Calu3 (cell line): ENCODE measurements at regions not wholly inside any gene's neighbourhood (a gene's known extent, or its start where the extent isn't known, plus 50 kb on each side); places are given as distances from the start of the nearest gene placed in this dataset.
"Not testable (repeated sequence)": the region's sequence is repeated elsewhere in the genome, so short reads cannot be mapped to it uniquely, and the experiment has no call there.

Experiments used
- BruUV-seq: library from RNA; stranded (reverse); fragments of 400-500 nt; replicated peaks from 2 replicates; lab custom pipeline; 2021; lab: Mats Ljungman, UMichigan
- CTCF ChIA-PET: fragments of 300-600 bp; sonication (Branson Sonifier 250); formaldehyde crosslinking; loops from one replicate; lab custom pipeline; 2022; ENCODE audit warnings: antibody characterized with exemption; lab: Charles Lee
- DNase-seq: peaks from one replicate; pipeline ENCODE4 v3.0.0; 2022
- H3K27ac Mint-ChIP-seq: one replicate; pipeline ENCODE4 v1.8.0; 2022; ENCODE audit warnings: mixed read lengths; ENCODE audit not compliant: unreplicated experiment
- H3K27me3 Mint-ChIP-seq: one replicate; pipeline ENCODE4 v1.8.0; 2022; ENCODE audit warnings: mixed read lengths; ENCODE audit not compliant: unreplicated experiment
- H3K36me3 Mint-ChIP-seq: one replicate; pipeline ENCODE4 v1.8.0; 2022; ENCODE audit warnings: mild to moderate bottlenecking, moderate library complexity, mixed read lengths; ENCODE audit not compliant: insufficient read depth, unreplicated experiment
- H3K4me1 Mint-ChIP-seq: one replicate; pipeline ENCODE4 v1.8.0; 2022; ENCODE audit warnings: mild to moderate bottlenecking, low read depth, mixed read lengths; ENCODE audit not compliant: unreplicated experiment
- H3K4me3 Mint-ChIP-seq: one replicate; pipeline ENCODE4 v1.8.0; 2022; ENCODE audit warnings: mild to moderate bottlenecking, low read depth, moderate library complexity, mixed read lengths; ENCODE audit not compliant: unreplicated experiment
- H3K9me3 Mint-ChIP-seq: one replicate; pipeline ENCODE4 v1.8.0; 2022; ENCODE audit warnings: low read depth, mixed read lengths; ENCODE audit not compliant: unreplicated experiment
- intact Hi-C: fragments of 100-400 bp; cut with micrococcal nuclease; formaldehyde crosslinking; loops from one replicate; pipeline ENCODE4 v1.10.0; 2022; ENCODE audit not compliant: unreplicated experiment

DNA sequence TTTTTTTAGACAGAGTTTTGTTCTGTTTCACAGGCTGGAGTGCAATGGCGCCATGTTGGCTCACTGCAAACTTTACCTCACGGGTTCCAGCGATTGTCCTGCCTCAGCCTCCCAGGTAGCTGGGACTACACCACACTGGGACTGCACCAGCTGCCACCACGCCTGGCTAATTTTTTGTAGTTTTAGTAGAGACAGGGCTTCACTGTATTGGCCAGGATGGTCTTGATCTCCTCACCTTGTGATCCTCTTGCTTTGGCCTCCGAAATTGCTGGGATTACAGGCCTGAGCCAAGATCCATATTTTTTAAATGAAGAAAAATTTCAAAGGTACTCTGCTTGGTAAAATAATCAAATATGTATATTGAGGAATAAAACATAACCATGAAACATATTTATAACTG lies 195.8 kb upstream of the TPTE start:
- H3K27me3 Mint-ChIP-seq, H3K27ac Mint-ChIP-seq, DNase-seq, intact Hi-C loops, H3K4me3 Mint-ChIP-seq, CTCF ChIA-PET, H3K4me1 Mint-ChIP-seq, H3K36me3 Mint-ChIP-seq, BruUV-seq: not testable (repeated sequence)
- H3K9me3 Mint-ChIP-seq: peaks cover 23% of the 10 kb centered on the region

DNA sequence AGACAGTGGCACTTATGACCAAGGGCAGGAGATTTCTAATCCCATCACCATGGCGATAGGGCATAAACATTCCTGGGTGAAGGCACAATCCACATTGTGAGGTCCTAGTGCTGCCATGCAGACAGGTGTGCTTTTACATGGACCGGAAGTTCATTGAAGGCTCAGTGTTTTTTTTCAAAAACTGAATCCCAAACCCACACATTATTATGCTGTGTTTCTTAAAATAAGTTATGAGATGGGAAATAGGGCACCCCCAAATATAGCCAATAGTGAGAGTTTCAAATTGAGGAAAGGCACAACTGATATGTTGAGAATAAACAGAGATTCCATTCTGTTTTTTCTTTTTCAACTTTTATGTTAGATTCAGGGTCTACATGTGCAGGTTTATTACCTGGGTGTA lies 195.2 kb upstream of the TPTE start:
- intact Hi-C loops, BruUV-seq, H3K4me1 Mint-ChIP-seq, H3K36me3 Mint-ChIP-seq, DNase-seq, H3K27ac Mint-ChIP-seq, H3K27me3 Mint-ChIP-seq, H3K4me3 Mint-ChIP-seq, CTCF ChIA-PET: not testable (repeated sequence)
- H3K9me3 Mint-ChIP-seq: peaks cover 27% of the 10 kb centered on the region

DNA sequence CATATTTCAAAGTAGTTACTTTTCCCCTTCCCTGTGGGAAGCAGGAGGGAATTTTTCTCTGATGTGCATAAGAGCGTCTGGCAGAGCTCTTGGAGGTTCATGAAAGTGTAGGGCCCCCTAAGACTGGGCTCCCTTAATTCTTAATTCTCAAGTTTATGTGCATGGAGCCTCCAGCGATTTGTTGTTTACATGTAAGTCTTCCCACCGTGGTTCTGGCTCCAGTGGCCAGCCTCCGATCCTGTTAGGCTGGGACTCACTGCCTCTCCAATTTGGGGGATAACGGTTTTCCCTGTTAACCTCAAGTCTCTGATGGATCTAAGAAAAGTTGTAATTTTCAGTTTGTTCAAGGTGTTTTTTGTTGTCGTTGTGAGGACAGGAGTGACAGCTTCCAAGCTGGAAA lies 192.7 kb upstream of the TPTE start:
- H3K36me3 Mint-ChIP-seq, H3K4me3 Mint-ChIP-seq, H3K27me3 Mint-ChIP-seq, intact Hi-C loops, BruUV-seq, DNase-seq, CTCF ChIA-PET, H3K27ac Mint-ChIP-seq, H3K4me1 Mint-ChIP-seq: not testable (repeated sequence)
- peaks cover 27% of the 10 kb centered on the region for H3K9me3 Mint-ChIP-seq

DNA sequence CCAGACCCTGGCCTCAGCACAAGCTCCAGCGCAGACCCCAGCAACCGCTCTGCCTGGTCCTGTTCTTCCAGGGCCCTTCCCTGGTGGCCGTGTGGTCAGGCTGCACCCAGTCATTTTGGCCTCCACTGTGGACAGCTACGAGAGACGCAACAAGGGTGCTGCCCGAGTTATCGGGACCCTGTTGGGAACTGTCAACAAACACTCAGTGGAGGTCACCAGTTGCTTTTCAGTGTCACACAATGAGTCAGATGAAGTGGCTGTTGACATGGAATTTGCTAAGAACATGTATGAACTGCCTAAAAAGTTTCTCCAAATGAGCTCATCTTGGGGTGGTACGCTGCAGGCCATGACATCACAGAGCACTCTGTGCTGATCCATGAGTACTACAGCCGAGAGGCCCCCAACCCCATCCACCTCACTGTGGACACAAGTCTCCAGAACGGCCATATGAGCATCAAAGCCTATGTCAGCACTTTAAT lies 190.7 kb upstream of the TPTE start:
- H3K27ac Mint-ChIP-seq, H3K4me3 Mint-ChIP-seq, H3K27me3 Mint-ChIP-seq, H3K4me1 Mint-ChIP-seq, BruUV-seq, H3K36me3 Mint-ChIP-seq, DNase-seq, intact Hi-C loops, CTCF ChIA-PET: not testable (repeated sequence)
- peaks cover 27% of the 10 kb centered on the region for H3K9me3 Mint-ChIP-seq

DNA sequence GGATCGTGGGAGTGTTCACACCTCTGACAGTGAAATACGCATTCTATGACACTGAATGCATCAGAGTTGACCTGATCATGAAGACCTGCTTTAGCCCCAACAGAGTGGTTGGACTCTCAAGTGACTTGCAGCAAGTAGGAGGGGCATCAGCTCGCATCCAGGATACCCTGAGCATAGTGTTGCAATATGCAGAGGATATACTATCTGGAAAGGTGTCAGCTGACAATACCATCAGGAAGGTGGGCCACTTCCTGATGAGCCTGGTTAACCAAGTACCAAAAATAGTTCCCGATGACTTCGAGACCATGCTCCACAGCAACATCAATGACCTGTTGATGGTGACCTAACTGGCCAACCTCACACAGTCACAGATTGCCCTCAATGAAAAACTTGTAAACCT lies 190.2 kb upstream of the TPTE start:
- H3K27me3 Mint-ChIP-seq, H3K36me3 Mint-ChIP-seq, H3K4me3 Mint-ChIP-seq, DNase-seq, H3K4me1 Mint-ChIP-seq, CTCF ChIA-PET, H3K27ac Mint-ChIP-seq, intact Hi-C loops, BruUV-seq: not testable (repeated sequence)
- peaks cover 29% of the 10 kb centered on the region for H3K9me3 Mint-ChIP-seq

DNA sequence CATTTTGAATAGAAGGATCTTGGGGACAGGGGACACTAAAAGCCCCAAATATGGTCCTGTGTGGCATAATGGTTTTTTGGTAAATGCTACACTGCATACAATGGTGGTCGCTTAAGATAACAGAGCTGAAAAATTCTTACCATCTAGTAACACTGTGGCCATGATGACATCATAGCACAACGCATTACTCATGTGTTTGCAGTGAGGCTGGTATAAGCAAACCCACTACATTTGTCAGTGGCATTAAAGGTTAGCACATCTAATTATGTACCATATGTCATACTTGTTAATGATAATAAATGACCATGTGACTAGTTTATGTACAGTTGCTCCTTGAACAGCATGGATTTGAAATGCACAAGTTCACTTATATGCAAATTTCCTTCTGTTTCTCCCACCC lies 188.4 kb upstream of the TPTE start:
- H3K4me1 Mint-ChIP-seq, DNase-seq, H3K36me3 Mint-ChIP-seq, H3K27ac Mint-ChIP-seq, intact Hi-C loops, H3K27me3 Mint-ChIP-seq, H3K4me3 Mint-ChIP-seq, CTCF ChIA-PET, BruUV-seq: not testable (repeated sequence)
- H3K9me3 Mint-ChIP-seq: peaks cover 24% of the 10 kb centered on the region

DNA sequence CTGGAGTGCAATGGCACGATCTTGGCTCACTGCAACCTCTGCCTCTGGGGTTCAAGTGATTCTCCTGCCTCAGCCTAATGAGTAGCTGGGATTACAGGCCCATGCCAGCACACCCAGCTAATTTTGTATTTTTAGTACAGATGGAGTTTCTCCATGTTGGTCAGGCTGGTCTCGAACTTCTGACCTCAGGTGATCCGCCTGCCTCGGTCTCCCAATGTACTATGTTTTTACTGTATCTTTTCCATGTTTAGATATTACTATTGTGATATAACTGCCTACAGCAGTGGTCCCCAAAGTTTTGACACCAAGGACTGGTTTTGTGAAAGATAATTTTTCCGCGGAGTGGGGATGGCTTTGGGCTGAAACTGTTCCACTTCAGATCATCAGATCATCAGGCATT lies 187.0 kb upstream of the TPTE start:
- H3K4me3 Mint-ChIP-seq, H3K36me3 Mint-ChIP-seq, intact Hi-C loops, CTCF ChIA-PET, H3K27me3 Mint-ChIP-seq, BruUV-seq, DNase-seq, H3K4me1 Mint-ChIP-seq, H3K27ac Mint-ChIP-seq: not testable (repeated sequence)
- H3K9me3 Mint-ChIP-seq: peaks cover 22% of the 10 kb centered on the region

DNA sequence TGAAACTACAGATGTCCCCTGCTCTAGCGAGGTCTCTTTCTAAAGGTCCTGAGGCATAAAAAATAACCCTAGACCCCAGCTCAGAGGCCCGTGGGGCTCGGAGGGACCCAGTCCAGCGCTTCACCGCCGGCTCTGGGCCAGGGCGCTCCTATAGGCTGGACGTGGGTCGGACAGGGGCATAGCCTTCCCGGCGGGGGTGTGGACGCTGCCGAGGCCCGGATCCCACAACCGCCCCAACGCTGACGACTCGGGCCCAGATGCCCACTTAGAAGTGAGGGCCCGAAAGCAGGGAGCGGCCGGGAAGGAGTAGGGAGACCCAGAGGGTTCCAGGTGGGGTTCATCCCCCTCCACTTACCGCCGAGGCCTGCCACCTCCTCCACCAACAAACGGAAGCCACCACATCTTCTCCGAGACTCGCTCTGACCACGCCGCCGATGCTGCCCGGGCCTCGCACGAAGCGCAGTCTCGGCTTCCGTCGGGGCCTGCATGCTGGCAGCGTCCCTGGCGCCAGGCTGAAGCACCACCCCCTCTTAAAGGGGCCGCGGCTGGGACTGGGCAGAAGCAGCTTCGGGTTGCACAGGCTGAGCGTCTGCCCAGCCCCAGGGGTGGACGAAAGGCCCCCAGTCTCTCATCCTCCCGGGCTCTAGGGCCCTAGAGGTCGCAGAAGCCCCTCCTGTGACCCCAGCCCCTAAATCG lies 179.0 kb upstream of the TPTE start:
- intact Hi-C loops, CTCF ChIA-PET, DNase-seq, H3K27ac Mint-ChIP-seq, H3K4me3 Mint-ChIP-seq, BruUV-seq, H3K4me1 Mint-ChIP-seq, H3K27me3 Mint-ChIP-seq, H3K36me3 Mint-ChIP-seq: not testable (repeated sequence)
- H3K9me3 Mint-ChIP-seq: peaks cover 26% of the 10 kb centered on the region

DNA sequence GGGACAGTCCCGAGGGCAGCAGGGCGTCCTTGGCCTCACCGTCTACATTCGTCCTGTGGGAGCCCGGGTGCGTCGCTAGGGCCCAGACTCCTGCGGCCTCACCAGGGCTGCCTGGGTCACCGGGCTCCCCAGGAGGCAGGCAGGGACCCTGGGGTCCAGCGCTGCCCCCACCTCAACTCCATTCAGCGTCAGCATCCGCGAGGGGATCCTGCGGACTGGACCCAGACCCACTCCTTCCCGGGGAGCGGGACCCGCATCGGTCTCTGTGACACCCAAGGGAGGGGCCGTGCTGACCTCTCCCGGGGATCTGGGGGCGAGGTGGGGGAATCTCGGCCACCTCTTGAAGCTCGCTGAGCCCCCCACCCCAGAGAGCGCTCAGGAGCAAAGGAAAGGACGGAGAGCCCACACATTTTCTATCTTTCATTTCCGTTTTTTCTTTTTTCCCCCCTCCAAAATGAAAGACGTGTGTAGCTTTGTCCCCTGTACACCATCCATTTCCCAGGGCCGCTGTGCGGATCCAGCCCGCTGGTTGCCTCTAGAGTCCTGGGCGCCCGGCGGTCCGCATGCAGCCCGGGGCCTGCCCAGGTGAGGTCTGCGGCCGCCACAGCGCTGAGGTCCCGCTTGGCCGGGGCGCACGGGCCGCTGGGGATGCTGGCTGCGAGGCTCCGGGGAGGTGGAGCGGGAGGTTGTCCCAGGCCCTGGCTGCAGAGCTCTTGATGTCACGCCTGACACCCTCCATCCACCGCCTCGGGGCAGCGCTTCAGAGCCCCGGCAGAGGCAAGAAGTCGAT lies 178.0 kb upstream of the TPTE start:
- H3K36me3 Mint-ChIP-seq, H3K27ac Mint-ChIP-seq, H3K4me3 Mint-ChIP-seq, CTCF ChIA-PET, DNase-seq, H3K27me3 Mint-ChIP-seq, H3K4me1 Mint-ChIP-seq, intact Hi-C loops, BruUV-seq: not testable (repeated sequence)
- peaks cover 23% of the 10 kb centered on the region for H3K9me3 Mint-ChIP-seq

DNA sequence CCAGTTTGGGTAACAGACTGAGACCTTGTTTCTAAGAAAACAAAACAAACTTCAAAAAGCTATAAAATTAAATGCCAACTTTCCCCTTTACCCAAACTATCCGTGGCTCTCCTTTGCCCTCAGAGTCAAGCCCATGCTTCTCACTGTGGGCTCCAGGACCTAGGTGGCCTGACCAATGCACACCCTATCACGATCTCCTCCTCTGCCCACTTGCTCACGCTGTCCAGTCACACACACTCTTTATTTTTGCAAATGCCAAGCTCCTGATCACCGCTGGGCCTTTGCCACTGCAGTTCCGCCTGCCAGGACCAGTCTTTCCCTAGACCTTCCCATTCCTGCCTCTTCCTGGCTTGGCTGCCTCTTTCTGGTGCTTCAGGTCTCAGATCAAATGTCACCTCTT lies 177.1 kb upstream of the TPTE start:
- H3K4me3 Mint-ChIP-seq, H3K27ac Mint-ChIP-seq, DNase-seq, CTCF ChIA-PET, intact Hi-C loops, H3K36me3 Mint-ChIP-seq, BruUV-seq, H3K27me3 Mint-ChIP-seq, H3K4me1 Mint-ChIP-seq: not testable (repeated sequence)
- peaks cover 24% of the 10 kb centered on the region for H3K9me3 Mint-ChIP-seq
